Heart left ventricle (tissue), 13 donors: ENCODE measurements at regions not wholly inside any gene's neighbourhood (a gene's known extent, or its start where the extent isn't known, plus 50 kb on each side); places are given as distances from the start of the nearest gene placed in this dataset.

ENCODE experiments used
- POLR2A ChIP-seq, 2 donors: fragments of 450-650 bp; IDR thresholded peaks; one replicate each; pipeline ENCODE4 v1.6.1; 2017; ENCODE audit warnings: antibody characterized with exemption in 2 of 2, mild to moderate bottlenecking in 2 of 2, moderate library complexity in 2 of 2
- TF ChIP-seq, protein P1 (sequence below), 12 donors: fragments of 200-600 bp; sonication (generic) in 4 of 12; IDR thresholded peaks; one replicate each; pipeline versions ENCODE4 v1.5.0 to v1.8.0; 2018 to 2022; ENCODE audit warnings: antibody characterized with exemption in 12 of 12, mild to moderate bottlenecking in 5 of 12
- donor health status: ischemic (EF 13 %, LVEDD 7.1; RV severe dilation, severe dysfunction).
- donor health status: DM: no; HTN: yes; CAD: no.
- donor health status: DM: no; HTN: no; CAD: no.
- donor health status: ischemic (EF 25% LVEDD 6.9; RV normal size, moderate dysfunction).
- donor health status: ischemic (EF 25% LVEDD 5.7; RV mildly dilated, moderate dysfunction).
- donor health status: ischemic (EF 35%, LVEDD 5.7; RV mildly dilated, moderate dysfunction).
- donor health status: nonischemic (EF 11% LVEDD 7.7; RV severe dilation, severe dysfunction).
- donor health status: DM: yes; HTN: yes; CAD: no.
- donor health status: PGD.
- donor health status: ischemic (EF 29% LVEDD 5.4; RV normal size, mild dysfunction).
- donor health status: nonischemic (EF 23%, LVEDD 6.1; RV moderate dilation, normal function).

GRCh38 chr2:235350234-235350633 is 143.6 kb upstream of the AGAP1 start:
- no peak for TF ChIP-seq POLR2A (IDR thresholded peaks at IDR 0.05)
- TF ChIP-seq, protein P1, sequence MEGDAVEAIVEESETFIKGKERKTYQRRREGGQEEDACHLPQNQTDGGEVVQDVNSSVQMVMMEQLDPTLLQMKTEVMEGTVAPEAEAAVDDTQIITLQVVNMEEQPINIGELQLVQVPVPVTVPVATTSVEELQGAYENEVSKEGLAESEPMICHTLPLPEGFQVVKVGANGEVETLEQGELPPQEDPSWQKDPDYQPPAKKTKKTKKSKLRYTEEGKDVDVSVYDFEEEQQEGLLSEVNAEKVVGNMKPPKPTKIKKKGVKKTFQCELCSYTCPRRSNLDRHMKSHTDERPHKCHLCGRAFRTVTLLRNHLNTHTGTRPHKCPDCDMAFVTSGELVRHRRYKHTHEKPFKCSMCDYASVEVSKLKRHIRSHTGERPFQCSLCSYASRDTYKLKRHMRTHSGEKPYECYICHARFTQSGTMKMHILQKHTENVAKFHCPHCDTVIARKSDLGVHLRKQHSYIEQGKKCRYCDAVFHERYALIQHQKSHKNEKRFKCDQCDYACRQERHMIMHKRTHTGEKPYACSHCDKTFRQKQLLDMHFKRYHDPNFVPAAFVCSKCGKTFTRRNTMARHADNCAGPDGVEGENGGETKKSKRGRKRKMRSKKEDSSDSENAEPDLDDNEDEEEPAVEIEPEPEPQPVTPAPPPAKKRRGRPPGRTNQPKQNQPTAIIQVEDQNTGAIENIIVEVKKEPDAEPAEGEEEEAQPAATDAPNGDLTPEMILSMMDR (IDR thresholded peaks at IDR 0.05) = no peak
